GM12875 (cell line): ENCODE measurements at regions not wholly inside any gene's neighbourhood (a gene's known extent, or its start where the extent isn't known, plus 50 kb on each side); places are given as distances from the start of the nearest gene placed in this dataset.

Experiments used
- H3K4me3 ChIP-seq: one replicate; pipeline ENCODE4 v1.5.1; 2011; ENCODE audit warnings: low read depth, low read length, control low read depth
- CTCF ChIP-seq: IDR thresholded peaks from 2 replicates; pipeline ENCODE4 v1.5.1; 2011; ENCODE audit warnings: low read depth, mild to moderate bottlenecking, control low read depth, inconsistent platforms, low read length, moderate library complexity, borderline replicate concordance; ENCODE audit not compliant: insufficient read depth

GRCh38 chr17:70810609-70811008, 641.3 kb downstream of the KCNJ2 start:
- TF ChIP-seq CTCF = no peak
- no peak overlapping the region for H3K4me3 ChIP-seq

GRCh38 chr17:70813355-70813930, 644.1 kb downstream of the KCNJ2 start:
- TF ChIP-seq CTCF = no peak
- H3K4me3 ChIP-seq = no peak overlapping the region

GRCh38 chr17:70819183-70819582, 649.9 kb downstream of the KCNJ2 start:
- TF ChIP-seq CTCF = no peak
- H3K4me3 ChIP-seq = no peak overlapping the region

- TF ChIP-seq CTCF = no peak
- H3K4me3 ChIP-seq = no peak overlapping the region
Observed at GRCh38 chr17:70820276-70820675, 650.9 kb downstream of the KCNJ2 start.

GRCh38 chr17:70825321-70826125, 656.2 kb downstream of the KCNJ2 start:
- TF ChIP-seq CTCF = no peak
- no peak overlapping the region for H3K4me3 ChIP-seq

GRCh38 chr17:70829876-70830275, 660.5 kb downstream of the KCNJ2 start:
- no peak for TF ChIP-seq CTCF
- no peak overlapping the region for H3K4me3 ChIP-seq

GRCh38 chr17:70834039-70834438, 664.7 kb downstream of the KCNJ2 start:
- H3K4me3 ChIP-seq = no peak overlapping the region
- TF ChIP-seq CTCF = no peak
